Body of pancreas (tissue), 4 donors: ENCODE measurements at regions not wholly inside any gene's neighbourhood (a gene's known extent, or its start where the extent isn't known, plus 50 kb on each side); places are given as distances from the start of the nearest gene placed in this dataset.

Source experiments
- CTCF ChIP-seq, 7 experiments: fragments of 450-650 bp in 4 of 7; fragments of 200-600 bp in 3 of 7; sonication (generic) in 3 of 7; IDR thresholded peaks; one replicate each; pipeline ENCODE4 v1.5.1; 2016 to 2019; ENCODE audit warnings: antibody characterized with exemption in 7 of 7
- POLR2A ChIP-seq, 3 donors: fragments of 450-650 bp; IDR thresholded peaks; one replicate each; pipeline ENCODE4 v1.6.1; 2016; ENCODE audit warnings: antibody characterized with exemption in 3 of 3, mild to moderate bottlenecking in 2 of 3

GRCh38 chr14:84107835-84108343 lies 1422.1 kb upstream of the FLRT2 start:
- TF ChIP-seq CTCF (IDR thresholded peaks at IDR 0.05) (no peak), POLR2A (IDR thresholded peaks at IDR 0.05) (no peak)
